MM.1S (cell line): ENCODE measurements at regions not wholly inside any gene's neighbourhood (a gene's known extent, or its start where the extent isn't known, plus 50 kb on each side); places are given as distances from the start of the nearest gene placed in this dataset.

Source experiments
- EZH2 ChIP-seq: fragments of 300-600 bp; sonication (generic); optimal IDR thresholded peaks from 2 replicates; pipeline ENCODE3; 2017; ENCODE audit warnings: low read depth, mild to moderate bottlenecking, antibody characterized with exemption, low read length, mixed read lengths
- TF ChIP-seq, protein P1 (sequence below): fragments of 300-600 bp; sonication (generic); IDR thresholded peaks from 2 replicates; pipeline ENCODE4 v1.5.1; 2016; ENCODE audit warnings: antibody characterized with exemption, low read length, mixed read lengths

DNA sequence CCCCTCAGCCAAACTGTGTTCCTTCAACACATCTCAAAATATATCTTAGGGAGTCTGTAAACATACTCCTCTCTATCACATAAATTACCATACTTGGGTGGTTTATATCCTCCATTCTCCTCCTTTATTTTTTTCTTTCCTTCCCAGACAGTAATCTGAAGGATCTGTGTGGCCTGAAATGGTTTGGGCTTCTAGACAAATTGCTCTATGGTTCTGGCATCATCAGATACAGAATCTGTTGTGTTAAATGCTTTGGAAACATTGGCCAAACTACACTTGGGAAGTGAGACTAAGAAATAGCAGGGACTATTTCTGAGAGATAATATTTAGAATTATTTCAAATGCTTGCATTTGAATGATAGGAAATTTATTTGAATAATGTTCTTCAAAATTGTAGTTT, 353.0 kb upstream of the KCND2 start:
- TF ChIP-seq, protein P1, sequence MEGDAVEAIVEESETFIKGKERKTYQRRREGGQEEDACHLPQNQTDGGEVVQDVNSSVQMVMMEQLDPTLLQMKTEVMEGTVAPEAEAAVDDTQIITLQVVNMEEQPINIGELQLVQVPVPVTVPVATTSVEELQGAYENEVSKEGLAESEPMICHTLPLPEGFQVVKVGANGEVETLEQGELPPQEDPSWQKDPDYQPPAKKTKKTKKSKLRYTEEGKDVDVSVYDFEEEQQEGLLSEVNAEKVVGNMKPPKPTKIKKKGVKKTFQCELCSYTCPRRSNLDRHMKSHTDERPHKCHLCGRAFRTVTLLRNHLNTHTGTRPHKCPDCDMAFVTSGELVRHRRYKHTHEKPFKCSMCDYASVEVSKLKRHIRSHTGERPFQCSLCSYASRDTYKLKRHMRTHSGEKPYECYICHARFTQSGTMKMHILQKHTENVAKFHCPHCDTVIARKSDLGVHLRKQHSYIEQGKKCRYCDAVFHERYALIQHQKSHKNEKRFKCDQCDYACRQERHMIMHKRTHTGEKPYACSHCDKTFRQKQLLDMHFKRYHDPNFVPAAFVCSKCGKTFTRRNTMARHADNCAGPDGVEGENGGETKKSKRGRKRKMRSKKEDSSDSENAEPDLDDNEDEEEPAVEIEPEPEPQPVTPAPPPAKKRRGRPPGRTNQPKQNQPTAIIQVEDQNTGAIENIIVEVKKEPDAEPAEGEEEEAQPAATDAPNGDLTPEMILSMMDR: no peak
- TF ChIP-seq EZH2: no peak
